ENCODE measurements at regions not wholly inside any gene's neighbourhood (a gene's known extent, or its start where the extent isn't known, plus 50 kb on each side); places are given as distances from the start of the nearest gene placed in this dataset.

- ChIA-PET CTCF (no interaction called here), POLR2A (no interaction called here)
- H3K4me3 ChIP-seq (ENCODE audit: low read depth, low read length): no peak overlapping the region
- no peak for DNase-seq (ENCODE audit: low read depth, low spot score)
- TF ChIP-seq CTCF (IDR thresholded peaks at IDR 0.05; ENCODE audit: insufficient read depth, low read length, missing control alignments): no peak
Measured at GRCh38 chr5:152218694-152219093, 186.4 kb downstream of the NMUR2 start.

GRCh38 chr5:152205804-152206203 is 199.3 kb downstream of the NMUR2 start:
- POLR2A ChIA-PET: no interaction called here
- no peak for TF ChIP-seq CTCF (IDR thresholded peaks at IDR 0.05; ENCODE audit: insufficient read depth, low read length, missing control alignments)
- CTCF ChIA-PET: no interaction called here
- H3K4me3 ChIP-seq (ENCODE audit: low read depth, low read length): no peak overlapping the region
- no peak for DNase-seq (ENCODE audit: low read depth, low spot score)

GRCh38 chr5:152202321-152202720 is 202.8 kb downstream of the NMUR2 start:
- CTCF ChIA-PET: no interaction called here
- TF ChIP-seq CTCF (IDR thresholded peaks at IDR 0.05; ENCODE audit: insufficient read depth, low read length, missing control alignments): no peak
- no peak overlapping the region for H3K4me3 ChIP-seq (ENCODE audit: low read depth, low read length)
- DNase-seq (ENCODE audit: low read depth, low spot score): no peak
- POLR2A ChIA-PET: no interaction called here

- no peak for DNase-seq (ENCODE audit: low read depth, low spot score)
- no peak for TF ChIP-seq CTCF (IDR thresholded peaks at IDR 0.05; ENCODE audit: insufficient read depth, low read length, missing control alignments)
- no peak overlapping the region for H3K4me3 ChIP-seq (ENCODE audit: low read depth, low read length)
- POLR2A ChIA-PET: no interaction called here
- CTCF ChIA-PET: no interaction called here
Measured at GRCh38 chr5:152193391-152194107, 211.5 kb downstream of the NMUR2 start.

- ChIA-PET POLR2A (no interaction called here), CTCF (no interaction called here)
- no peak for TF ChIP-seq CTCF (IDR thresholded peaks at IDR 0.05; ENCODE audit: insufficient read depth, low read length, missing control alignments)
Measured at GRCh38 chr5:152188251-152188650, 216.8 kb downstream of the NMUR2 start.

GRCh38 chr5:152187668-152188067 is 217.4 kb downstream of the NMUR2 start:
- ChIA-PET CTCF (no interaction called here), POLR2A (no interaction called here)
- TF ChIP-seq CTCF (IDR thresholded peaks at IDR 0.05; ENCODE audit: insufficient read depth, low read length, missing control alignments): no peak
- H3K4me3 ChIP-seq (ENCODE audit: low read depth, low read length): no peak overlapping the region
- DNase-seq (ENCODE audit: low read depth, low spot score): no peak

More at GRCh38 chr5:152188251-152188650, 216.8 kb downstream of the NMUR2 start:
- no peak overlapping the region for H3K4me3 ChIP-seq (ENCODE audit: low read depth, low read length)
- DNase-seq (ENCODE audit: low read depth, low spot score): no peak
